Medulla oblongata (tissue), 1 donor: ENCODE measurements at regions not wholly inside any gene's neighbourhood (a gene's known extent, or its start where the extent isn't known, plus 50 kb on each side); places are given as distances from the start of the nearest gene placed in this dataset.
"Not testable (repeated sequence)": the region's sequence is repeated elsewhere in the genome, so short reads cannot be mapped to it uniquely, and the experiment has no call there.

Experiments
- DNase-seq: peaks from one replicate; pipeline ENCODE4 v3.0.0-alpha.2; 2015; ENCODE audit errors: extremely low spot score

DNA sequence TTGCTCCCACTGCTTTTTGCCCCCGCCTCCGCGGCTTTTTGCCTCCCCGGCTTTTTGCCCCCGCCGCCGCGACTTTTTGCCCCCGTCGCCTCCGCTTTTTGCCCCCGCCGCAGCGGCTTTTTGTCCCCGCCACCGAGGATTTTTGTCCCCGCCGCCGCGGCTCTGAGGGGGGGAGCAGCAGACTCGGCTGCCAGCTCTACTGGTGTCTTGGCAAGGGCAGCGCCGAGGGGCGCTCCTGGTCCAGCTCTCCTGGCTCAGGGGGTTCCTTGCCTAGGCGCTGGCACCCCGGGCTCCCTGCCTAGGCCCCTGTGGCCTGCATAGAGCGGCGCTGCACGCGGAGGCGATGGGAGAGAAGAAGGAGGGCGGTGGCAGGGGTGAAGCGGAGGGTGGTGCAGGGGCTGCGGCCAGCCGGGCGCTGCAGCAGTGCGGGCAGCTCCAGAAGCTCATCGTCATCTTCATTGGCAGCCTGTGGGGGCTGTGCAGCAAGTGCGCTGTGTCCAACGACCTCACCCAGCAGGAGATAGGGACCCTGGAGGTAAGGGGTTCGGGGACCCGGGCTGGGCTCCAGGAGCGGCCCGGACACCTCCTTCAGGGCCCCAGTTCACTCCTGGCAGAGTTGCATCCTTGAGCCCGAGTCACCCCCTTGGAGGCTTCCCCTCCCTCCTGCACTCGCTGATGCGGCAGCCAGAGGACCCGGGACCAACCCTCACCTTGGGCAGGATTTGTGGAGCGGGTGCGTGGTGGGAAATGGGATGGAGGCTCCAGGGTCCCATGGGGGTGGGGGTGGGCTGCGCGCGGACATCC is 642.4 kb downstream of the GOLGA6L6 start:
- no peak for DNase-seq

- DNase-seq: not testable (repeated sequence)
These were observed 652.8 kb downstream of the GOLGA6L6 start for GRCh38 chr15:19888811-19889210.

DNA sequence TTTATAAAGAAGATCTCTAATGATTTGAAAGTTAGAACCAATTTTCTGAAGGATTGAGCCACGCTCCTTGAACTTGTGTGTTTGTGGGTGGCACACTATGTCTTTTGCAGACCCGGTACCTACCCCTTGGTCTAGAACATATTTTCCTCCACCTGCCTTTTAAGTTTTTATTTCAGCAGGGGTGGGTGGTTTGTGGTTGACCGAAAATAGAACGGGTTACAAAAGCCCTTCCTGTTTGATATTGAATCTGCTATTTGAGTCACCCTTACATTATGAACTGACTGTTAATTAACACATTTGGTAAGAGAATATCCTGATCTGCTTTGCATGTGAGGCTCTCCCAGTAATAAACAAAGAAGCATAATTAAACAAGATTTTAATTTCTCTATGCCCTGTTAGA is 697.5 kb downstream of the GOLGA6L6 start:
- not testable (repeated sequence) for DNase-seq
